DND-41 (cell line): ENCODE measurements at regions not wholly inside any gene's neighbourhood (a gene's known extent, or its start where the extent isn't known, plus 50 kb on each side); places are given as distances from the start of the nearest gene placed in this dataset.

Experiments
- ATAC-seq: fragments of 200-7000 bp; cut with Tn5 transposase; 3 replicates; pipeline ENCODE4 v1.9.1; 2021; ENCODE audit warnings: low read depth; ENCODE audit not compliant: insufficient read depth
- DNase-seq: peaks from one replicate; pipeline ENCODE4 v3.0.0-alpha.2; 2020
- H2AFZ ChIP-seq: 2 replicates; pipeline ENCODE4 v1.6.0; 2012; ENCODE audit warnings: low read depth, low read length
- H3K27ac ChIP-seq: 2 replicates; pipeline ENCODE4 v1.5.1; 2012; ENCODE audit warnings: low read length, inconsistent platforms
- H3K27me3 ChIP-seq: fragments of 200-600 bp; sonication (generic); 2 replicates; pipeline ENCODE4 v1.6.0; 2012; ENCODE audit warnings: low read length, mild to moderate bottlenecking, inconsistent platforms; ENCODE audit not compliant: insufficient read depth, poor library complexity
- H3K36me3 ChIP-seq: 2 replicates; pipeline ENCODE4 v1.5.1; 2012; ENCODE audit warnings: low read length, inconsistent platforms; ENCODE audit not compliant: insufficient read depth
- H3K4me1 ChIP-seq: 2 replicates; pipeline ENCODE4 v1.5.1; 2012; ENCODE audit warnings: mild to moderate bottlenecking, low read length; ENCODE audit not compliant: insufficient read depth
- H3K4me2 ChIP-seq: 2 replicates; pipeline ENCODE4 v1.6.0; 2012; ENCODE audit warnings: mild to moderate bottlenecking, moderate library complexity, low read length, inconsistent platforms; ENCODE audit not compliant: insufficient read depth
- H3K4me3 ChIP-seq, 2 experiments: fragments of 200-600 bp in 1 of 2; shearing (Covaris generic) in 1 of 2; 2 replicates each; pipeline ENCODE4 v1.5.1; 2012 to 2016; ENCODE audit warnings: inconsistent platforms in 2 of 2, low read length in 2 of 2, mild to moderate bottlenecking in 2 of 2, low read depth in 1 of 2, moderate library complexity in 1 of 2
- H3K79me2 ChIP-seq: 2 replicates; pipeline ENCODE4 v1.6.0; 2012; ENCODE audit warnings: low read length, inconsistent platforms; ENCODE audit not compliant: insufficient read depth
- H3K9ac ChIP-seq: 2 replicates; pipeline ENCODE4 v1.6.0; 2012; ENCODE audit warnings: low read depth, mild to moderate bottlenecking, inconsistent platforms, low read length, moderate library complexity
- H3K9me3 ChIP-seq: 2 replicates; pipeline ENCODE4 v1.5.1; 2012; ENCODE audit warnings: low read length, moderate library complexity, mild to moderate bottlenecking, inconsistent platforms; ENCODE audit not compliant: insufficient read depth, severe bottlenecking
- H4K20me1 ChIP-seq: 2 replicates; pipeline ENCODE4 v1.6.0; 2012; ENCODE audit warnings: low read length; ENCODE audit not compliant: insufficient read depth
- EZH2 ChIP-seq: IDR thresholded peaks from 3 replicates; pipeline ENCODE4 v1.6.1; 2012; ENCODE audit warnings: borderline replicate concordance, low read depth, mild to moderate bottlenecking, moderate library complexity, low read length, inconsistent platforms; ENCODE audit not compliant: severe bottlenecking
- TF ChIP-seq, protein P1 (sequence below): IDR thresholded peaks from 2 replicates; pipeline ENCODE4 v1.5.1; 2012; ENCODE audit warnings: borderline replicate concordance, low read length, moderate library complexity, mild to moderate bottlenecking; ENCODE audit not compliant: poor library complexity, severe bottlenecking; ENCODE audit errors: extremely low read depth

DNA sequence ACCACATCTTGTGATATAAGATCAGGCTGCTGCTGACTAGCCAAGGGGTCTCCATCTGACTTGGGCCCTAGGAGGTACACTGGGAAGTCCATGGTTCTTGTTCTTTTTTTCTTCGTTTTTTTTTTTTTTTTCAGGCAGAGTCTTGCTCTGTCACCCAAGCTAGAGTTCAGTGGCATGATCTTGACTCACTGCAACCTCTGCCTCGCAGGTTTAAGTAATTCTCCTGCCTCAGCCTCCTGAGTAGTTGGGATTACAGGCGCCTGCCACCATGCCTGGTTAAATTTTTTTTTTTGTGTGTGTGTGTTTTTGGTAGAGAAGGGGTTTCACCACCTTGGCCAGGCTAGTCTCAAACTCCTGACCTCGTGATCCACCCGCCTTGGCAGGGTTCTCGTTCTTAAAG, 178.2 kb downstream of the RMST start:
- ATAC-seq: no peak
- Histone ChIP-seq H3K36me3 (no peaks in the 10 kb centered on the region), H3K9ac (no peak overlapping the region), H3K9me3 (no peaks in the 10 kb centered on the region), H3K4me2 (no peak overlapping the region), H4K20me1 (no peaks in the 10 kb centered on the region), H3K79me2 (no peaks in the 10 kb centered on the region), H3K27me3 (no peaks in the 10 kb centered on the region), H2AFZ (no peak overlapping the region), H3K27ac (no peak overlapping the region), H3K4me1 (no peaks in the 10 kb centered on the region), H3K4me3 (no peak overlapping the region)
- DNase-seq: no peak
- TF ChIP-seq EZH2: no peak
- TF ChIP-seq, protein P1, sequence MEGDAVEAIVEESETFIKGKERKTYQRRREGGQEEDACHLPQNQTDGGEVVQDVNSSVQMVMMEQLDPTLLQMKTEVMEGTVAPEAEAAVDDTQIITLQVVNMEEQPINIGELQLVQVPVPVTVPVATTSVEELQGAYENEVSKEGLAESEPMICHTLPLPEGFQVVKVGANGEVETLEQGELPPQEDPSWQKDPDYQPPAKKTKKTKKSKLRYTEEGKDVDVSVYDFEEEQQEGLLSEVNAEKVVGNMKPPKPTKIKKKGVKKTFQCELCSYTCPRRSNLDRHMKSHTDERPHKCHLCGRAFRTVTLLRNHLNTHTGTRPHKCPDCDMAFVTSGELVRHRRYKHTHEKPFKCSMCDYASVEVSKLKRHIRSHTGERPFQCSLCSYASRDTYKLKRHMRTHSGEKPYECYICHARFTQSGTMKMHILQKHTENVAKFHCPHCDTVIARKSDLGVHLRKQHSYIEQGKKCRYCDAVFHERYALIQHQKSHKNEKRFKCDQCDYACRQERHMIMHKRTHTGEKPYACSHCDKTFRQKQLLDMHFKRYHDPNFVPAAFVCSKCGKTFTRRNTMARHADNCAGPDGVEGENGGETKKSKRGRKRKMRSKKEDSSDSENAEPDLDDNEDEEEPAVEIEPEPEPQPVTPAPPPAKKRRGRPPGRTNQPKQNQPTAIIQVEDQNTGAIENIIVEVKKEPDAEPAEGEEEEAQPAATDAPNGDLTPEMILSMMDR: no peak

DNA sequence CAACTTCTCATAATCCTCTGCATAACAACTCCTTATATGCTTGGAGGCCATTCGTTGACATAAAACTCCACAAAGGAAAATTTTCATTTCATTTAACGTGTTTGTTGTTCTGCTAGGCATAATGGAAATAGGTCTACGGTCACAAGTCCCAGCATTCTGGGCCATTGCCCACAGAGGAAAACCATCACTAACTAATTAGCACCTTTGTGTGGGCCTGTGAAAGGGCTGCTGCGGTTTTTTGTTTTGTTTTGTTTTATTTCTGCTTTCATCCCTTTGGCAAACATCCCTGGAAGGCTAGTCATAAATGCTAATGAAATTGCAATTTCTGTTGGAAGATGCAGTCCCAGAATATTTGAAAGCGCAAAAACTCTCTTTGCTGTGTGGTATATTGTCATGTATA, 180.3 kb downstream of the RMST start:
- Histone ChIP-seq H3K79me2 (no peaks in the 10 kb centered on the region), H2AFZ (no peak overlapping the region), H3K9me3 (no peaks in the 10 kb centered on the region), H3K9ac (no peak overlapping the region), H3K4me1 (no peaks in the 10 kb centered on the region), H3K36me3 (no peaks in the 10 kb centered on the region), H3K4me3 (no peak overlapping the region), H3K27ac (no peak overlapping the region), H3K27me3 (no peaks in the 10 kb centered on the region), H3K4me2 (no peak overlapping the region), H4K20me1 (no peaks in the 10 kb centered on the region)
- no peak for ATAC-seq
- no peak for DNase-seq
- TF ChIP-seq, protein P1: no peak
- TF ChIP-seq EZH2: no peak

DNA sequence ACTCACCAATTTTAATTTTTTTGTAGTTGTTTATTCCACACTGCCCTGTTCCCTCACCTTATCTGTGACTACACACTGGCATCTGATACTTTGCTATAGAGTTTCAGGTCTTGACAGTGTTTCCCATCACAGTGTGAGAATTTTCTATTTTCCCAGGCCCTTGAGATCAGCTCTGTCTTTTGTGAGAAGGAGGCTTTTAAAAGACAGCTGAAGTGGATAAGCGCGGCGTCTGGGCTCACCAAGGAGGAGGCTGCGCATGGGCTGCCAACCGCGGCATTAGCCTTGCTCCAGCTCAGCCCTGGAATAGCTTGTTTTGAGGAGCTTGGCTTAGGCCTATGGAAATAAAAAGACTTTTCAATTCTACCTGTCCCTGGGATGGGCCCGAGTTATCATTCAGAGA, 181.3 kb downstream of the RMST start:
- H3K4me1 ChIP-seq: no peaks in the 10 kb centered on the region
- DNase-seq (no peak), ATAC-seq (no peak)
- H3K79me2 ChIP-seq: no peaks in the 10 kb centered on the region
- no peaks in the 10 kb centered on the region for H3K9me3 ChIP-seq
- H3K4me3 ChIP-seq: no peak overlapping the region
- H3K4me2 ChIP-seq: no peak overlapping the region
- H3K27ac ChIP-seq: no peak overlapping the region
- H2AFZ ChIP-seq: no peak overlapping the region
- no peak overlapping the region for H3K9ac ChIP-seq
- no peaks in the 10 kb centered on the region for H3K27me3 ChIP-seq
- H3K36me3 ChIP-seq: no peaks in the 10 kb centered on the region
- TF ChIP-seq, protein P1: no peak
- TF ChIP-seq EZH2: no peak
- no peaks in the 10 kb centered on the region for H4K20me1 ChIP-seq

DNA sequence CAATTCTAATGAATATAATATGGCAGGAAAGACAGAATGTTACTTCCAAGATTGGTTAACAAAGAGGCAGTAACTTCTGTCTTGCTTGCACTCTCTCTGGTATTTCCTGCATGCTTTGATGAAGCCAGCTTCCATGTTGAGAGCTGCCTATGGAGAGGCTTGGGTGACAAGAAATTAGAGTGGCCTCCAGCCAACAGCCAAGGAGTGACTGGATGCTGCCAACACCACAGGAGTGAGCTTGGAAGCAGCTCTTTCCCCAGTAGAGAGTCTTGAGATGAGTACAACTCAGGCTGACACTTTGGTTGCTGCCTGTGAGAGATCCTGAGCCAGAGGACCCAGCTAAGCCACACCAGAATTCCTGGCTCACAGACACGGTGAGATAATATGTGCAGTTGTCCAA, 183.1 kb downstream of the RMST start:
- Histone ChIP-seq H4K20me1 (no peaks in the 10 kb centered on the region), H3K9me3 (no peaks in the 10 kb centered on the region), H3K9ac (no peak overlapping the region), H3K4me3 (no peak overlapping the region), H3K27me3 (no peaks in the 10 kb centered on the region), H3K4me1 (no peaks in the 10 kb centered on the region), H3K27ac (no peak overlapping the region), H3K4me2 (no peak overlapping the region), H3K79me2 (no peaks in the 10 kb centered on the region), H3K36me3 (no peaks in the 10 kb centered on the region), H2AFZ (no peak overlapping the region)
- ATAC-seq (no peak), DNase-seq (no peak)
- TF ChIP-seq, protein P1: no peak
- TF ChIP-seq EZH2: no peak
